Thoracic aorta (tissue), 2 donors: ENCODE measurements at regions not wholly inside any gene's neighbourhood (a gene's known extent, or its start where the extent isn't known, plus 50 kb on each side); places are given as distances from the start of the nearest gene placed in this dataset.

ENCODE experiments used
- ATAC-seq: fragments of 150-250 bp; one replicate; pipeline ENCODE4 v1.8.0; 2017; ENCODE audit warnings: low read depth; ENCODE audit not compliant: insufficient number of reproducible peaks, low FRiP score
- DNase-seq: peaks from one replicate; pipeline ENCODE4 v3.0.0-alpha.2; 2020; ENCODE audit warnings: low spot score
- H3K27ac ChIP-seq, 2 donors: fragments of 200-600 bp; sonication (generic); 1 replicate in 1 of 2; 2 replicates in 1 of 2; pipeline ENCODE4 v1.5.1; 2016; ENCODE audit warnings: mild to moderate bottlenecking in 2 of 2, moderate library complexity in 2 of 2
- H3K27me3 ChIP-seq: fragments of 200-600 bp; sonication (generic); replicated peaks from 2 replicates; pipeline ENCODE4 v1.6.0; 2016; ENCODE audit warnings: mild to moderate bottlenecking; ENCODE audit not compliant: insufficient read depth
- H3K36me3 ChIP-seq: fragments of 200-600 bp; sonication (generic); one replicate; pipeline ENCODE4 v1.5.1; 2016
- H3K4me1 ChIP-seq, 2 donors: fragments of 200-600 bp; sonication (generic); 1 replicate in 1 of 2; 2 replicates in 1 of 2; pipeline versions ENCODE4 v1.5.1 to v1.6.0; 2016; ENCODE audit warnings: low read depth in 2 of 2, mild to moderate bottlenecking in 1 of 2; ENCODE audit not compliant: control insufficient read depth in 1 of 2
- H3K4me3 ChIP-seq: fragments of 200-600 bp; sonication (generic); 2 replicates; pipeline ENCODE4 v1.5.1; 2016; ENCODE audit warnings: mild to moderate bottlenecking
- H3K9me3 ChIP-seq: fragments of 200-600 bp; sonication (generic); 2 replicates; pipeline ENCODE4 v1.5.1; 2016
- TF ChIP-seq, protein P1 (sequence below): fragments of 200-600 bp; sonication (generic); IDR thresholded peaks from one replicate; pipeline ENCODE4 v1.5.1; 2019; ENCODE audit warnings: antibody characterized with exemption

DNA sequence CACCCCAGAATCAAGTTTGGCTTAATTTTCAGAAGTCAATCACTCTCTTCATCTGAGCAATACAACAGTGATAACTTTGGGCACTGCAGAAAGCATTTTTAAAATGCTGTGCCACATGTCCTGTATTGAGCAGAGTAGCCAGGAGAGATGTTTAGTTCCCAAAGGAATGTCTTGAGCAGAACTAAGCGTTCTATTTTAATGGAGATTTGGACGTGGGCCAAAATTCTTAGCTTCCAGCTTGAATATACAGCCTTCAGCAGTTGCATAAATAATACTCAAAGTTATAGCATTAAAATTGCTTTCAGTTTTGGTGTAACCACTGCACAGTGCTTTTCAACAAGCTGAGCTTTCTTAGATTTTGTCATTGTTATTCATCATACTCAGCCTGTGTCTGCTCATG lies 679.2 kb downstream of the NLGN4X start:
- ATAC-seq (no peak), DNase-seq (no peak)
- no peaks in the 10 kb centered on the region for H3K9me3 ChIP-seq
- H3K4me1 ChIP-seq: no peaks in the 10 kb centered on the region
- no peak overlapping the region for H3K27ac ChIP-seq
- H3K27me3 ChIP-seq: no peaks in the 10 kb centered on the region
- H3K4me3 ChIP-seq: no peak overlapping the region
- TF ChIP-seq, protein P1, sequence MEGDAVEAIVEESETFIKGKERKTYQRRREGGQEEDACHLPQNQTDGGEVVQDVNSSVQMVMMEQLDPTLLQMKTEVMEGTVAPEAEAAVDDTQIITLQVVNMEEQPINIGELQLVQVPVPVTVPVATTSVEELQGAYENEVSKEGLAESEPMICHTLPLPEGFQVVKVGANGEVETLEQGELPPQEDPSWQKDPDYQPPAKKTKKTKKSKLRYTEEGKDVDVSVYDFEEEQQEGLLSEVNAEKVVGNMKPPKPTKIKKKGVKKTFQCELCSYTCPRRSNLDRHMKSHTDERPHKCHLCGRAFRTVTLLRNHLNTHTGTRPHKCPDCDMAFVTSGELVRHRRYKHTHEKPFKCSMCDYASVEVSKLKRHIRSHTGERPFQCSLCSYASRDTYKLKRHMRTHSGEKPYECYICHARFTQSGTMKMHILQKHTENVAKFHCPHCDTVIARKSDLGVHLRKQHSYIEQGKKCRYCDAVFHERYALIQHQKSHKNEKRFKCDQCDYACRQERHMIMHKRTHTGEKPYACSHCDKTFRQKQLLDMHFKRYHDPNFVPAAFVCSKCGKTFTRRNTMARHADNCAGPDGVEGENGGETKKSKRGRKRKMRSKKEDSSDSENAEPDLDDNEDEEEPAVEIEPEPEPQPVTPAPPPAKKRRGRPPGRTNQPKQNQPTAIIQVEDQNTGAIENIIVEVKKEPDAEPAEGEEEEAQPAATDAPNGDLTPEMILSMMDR: no peak
- no peaks in the 10 kb centered on the region for H3K36me3 ChIP-seq

GRCh38 chrX:5537098-5537497 lies 691.6 kb downstream of the NLGN4X start:
- ATAC-seq: no peak

GRCh38 chrX:5536261-5536660 lies 692.4 kb downstream of the NLGN4X start:
- TF ChIP-seq, protein P1: no peak
- DNase-seq (no peak), ATAC-seq (no peak)
- Histone ChIP-seq H3K27me3 (no peaks in the 10 kb centered on the region), H3K27ac (no peak overlapping the region), H3K4me1 (no peaks in the 10 kb centered on the region), H3K9me3 (no peaks in the 10 kb centered on the region), H3K4me3 (no peak overlapping the region), H3K36me3 (no peaks in the 10 kb centered on the region)

More at GRCh38 chrX:5537098-5537497, 691.6 kb downstream of the NLGN4X start:
- Histone ChIP-seq H3K9me3 (no peaks in the 10 kb centered on the region), H3K27me3 (no peaks in the 10 kb centered on the region), H3K27ac (no peak overlapping the region), H3K4me3 (no peak overlapping the region), H3K36me3 (no peaks in the 10 kb centered on the region), H3K4me1 (no peaks in the 10 kb centered on the region)
- no peak for DNase-seq
- TF ChIP-seq, protein P1: no peak

GRCh38 chrX:5528057-5528456 lies 700.6 kb downstream of the NLGN4X start:
- Histone ChIP-seq H3K36me3 (no peaks in the 10 kb centered on the region), H3K27me3 (no peaks in the 10 kb centered on the region), H3K4me3 (no peak overlapping the region), H3K27ac (no peak overlapping the region), H3K4me1 (no peaks in the 10 kb centered on the region), H3K9me3 (no peaks in the 10 kb centered on the region)
- DNase-seq (no peak), ATAC-seq (no peak)
- TF ChIP-seq, protein P1: no peak

- H3K4me3 ChIP-seq: no peak overlapping the region
- DNase-seq: no peak
- no peak overlapping the region for H3K27ac ChIP-seq
- no peaks in the 10 kb centered on the region for H3K27me3 ChIP-seq
- ATAC-seq: no peak
- no peaks in the 10 kb centered on the region for H3K4me1 ChIP-seq
- TF ChIP-seq, protein P1: no peak
- no peaks in the 10 kb centered on the region for H3K36me3 ChIP-seq
- H3K9me3 ChIP-seq: no peaks in the 10 kb centered on the region
Measured at GRCh38 chrX:5526191-5526590, 702.5 kb downstream of the NLGN4X start.
